ENCODE measurements at regions not wholly inside any gene's neighbourhood (a gene's known extent, or its start where the extent isn't known, plus 50 kb on each side); places are given as distances from the start of the nearest gene placed in this dataset.

GRCh38 chr13:64371045-64371444 is 2859.1 kb downstream of the PCDH9 start:
- DNase-seq (no peak), ATAC-seq (replicated peaks) (no peak)
- peaks cover 0 to 2% of the 10 kb centered on the region in 2 donors for H3K4me1 Mint-ChIP-seq (ENCODE audit: low read depth in 2 of 2)
- no peak overlapping the region for H3K4me3 Mint-ChIP-seq
- no peak overlapping the region for H3K27ac Mint-ChIP-seq
- H3K9me3 Mint-ChIP-seq, result peaks cover 14 to 25% of the 10 kb centered on the region in 2 donors
- no peaks in the 10 kb centered on the region for H3K36me3 Mint-ChIP-seq (ENCODE audit: insufficient read depth)
- H3K27me3 Mint-ChIP-seq, result no peaks in the 10 kb centered on the region

GRCh38 chr13:64369121-64369520 is 2861.0 kb downstream of the PCDH9 start:
- Mint-ChIP-seq H3K4me3 (no peak overlapping the region), H3K9me3 (peaks cover 16 to 25% of the 10 kb centered on the region in 2 donors), H3K36me3 (ENCODE audit: insufficient read depth) (no peaks in the 10 kb centered on the region), H3K27ac (no peak overlapping the region), H3K27me3 (no peaks in the 10 kb centered on the region), H3K4me1 (ENCODE audit: low read depth in 2 of 2) (peaks cover 0 to 2% of the 10 kb centered on the region in 2 donors)
- DNase-seq (no peak), ATAC-seq (replicated peaks) (no peak)

- peaks cover 8 to 14% of the 10 kb centered on the region in 2 donors for H3K9me3 Mint-ChIP-seq
- no peaks in the 10 kb centered on the region for H3K27me3 Mint-ChIP-seq
Measured at GRCh38 chr13:64362564-64362963, 2867.6 kb downstream of the PCDH9 start.

GRCh38 chr13:64347664-64348063 is 2882.5 kb downstream of the PCDH9 start:
- H3K4me1 Mint-ChIP-seq (ENCODE audit: low read depth in 2 of 2), result no peaks in the 10 kb centered on the region
- H3K27ac Mint-ChIP-seq, result no peak overlapping the region
- H3K27me3 Mint-ChIP-seq, result no peaks in the 10 kb centered on the region
- no peak overlapping the region for H3K4me3 Mint-ChIP-seq
- ATAC-seq (replicated peaks) (no peak), DNase-seq (no peak)
- H3K36me3 Mint-ChIP-seq (ENCODE audit: insufficient read depth), result peaks cover 3% of the 10 kb centered on the region
- peaks cover 9 to 12% of the 10 kb centered on the region in 2 donors for H3K9me3 Mint-ChIP-seq

More at GRCh38 chr13:64362564-64362963, 2867.6 kb downstream of the PCDH9 start:
- DNase-seq, result no peak
- no peak for ATAC-seq (replicated peaks)
- Mint-ChIP-seq H3K36me3 (ENCODE audit: insufficient read depth) (no peaks in the 10 kb centered on the region), H3K27ac (no peak overlapping the region), H3K4me3 (no peak overlapping the region), H3K4me1 (ENCODE audit: low read depth in 2 of 2) (peaks cover 0 to 2% of the 10 kb centered on the region in 2 donors)

- H3K4me3 Mint-ChIP-seq, result no peak overlapping the region
- DNase-seq, result no peak
- peaks cover 0 to 5% of the 10 kb centered on the region in 2 donors for H3K9me3 Mint-ChIP-seq
- H3K4me1 Mint-ChIP-seq (ENCODE audit: low read depth in 2 of 2), result no peaks in the 10 kb centered on the region
- no peaks in the 10 kb centered on the region for H3K36me3 Mint-ChIP-seq (ENCODE audit: insufficient read depth)
- no peaks in the 10 kb centered on the region for H3K27me3 Mint-ChIP-seq
- no peak overlapping the region for H3K27ac Mint-ChIP-seq
- no peak for ATAC-seq (replicated peaks)
Measured at GRCh38 chr13:64339373-64340063, 2890.6 kb downstream of the PCDH9 start.

GRCh38 chr13:64338671-64339070 is 2891.5 kb downstream of the PCDH9 start:
- DNase-seq, result no peak

GRCh38 chr13:64333888-64334287 is 2896.2 kb downstream of the PCDH9 start:
- DNase-seq, result no peak
- no peak for ATAC-seq (replicated peaks)
- no peak overlapping the region for H3K4me3 Mint-ChIP-seq
- no peaks in the 10 kb centered on the region for H3K27me3 Mint-ChIP-seq
- H3K36me3 Mint-ChIP-seq (ENCODE audit: insufficient read depth), result peaks cover 3% of the 10 kb centered on the region
- no peaks in the 10 kb centered on the region for H3K4me1 Mint-ChIP-seq (ENCODE audit: low read depth in 2 of 2)
- H3K27ac Mint-ChIP-seq, result no peak overlapping the region
- peaks cover 0 to 7% of the 10 kb centered on the region in 2 donors for H3K9me3 Mint-ChIP-seq

More at GRCh38 chr13:64338671-64339070, 2891.5 kb downstream of the PCDH9 start:
- no peak overlapping the region for H3K27ac Mint-ChIP-seq
- H3K9me3 Mint-ChIP-seq, result peaks cover 0 to 9% of the 10 kb centered on the region in 2 donors
- no peaks in the 10 kb centered on the region for H3K4me1 Mint-ChIP-seq (ENCODE audit: low read depth in 2 of 2)
- no peak overlapping the region for H3K4me3 Mint-ChIP-seq
- no peak for ATAC-seq (replicated peaks)
- H3K27me3 Mint-ChIP-seq, result no peaks in the 10 kb centered on the region
- no peaks in the 10 kb centered on the region for H3K36me3 Mint-ChIP-seq (ENCODE audit: insufficient read depth)

GRCh38 chr13:64332048-64332447 is 2898.1 kb downstream of the PCDH9 start:
- Mint-ChIP-seq H3K27me3 (no peaks in the 10 kb centered on the region), H3K9me3 (peaks cover 0 to 10% of the 10 kb centered on the region in 2 donors), H3K36me3 (ENCODE audit: insufficient read depth) (peaks cover 3% of the 10 kb centered on the region), H3K4me3 (no peak overlapping the region), H3K27ac (no peak overlapping the region), H3K4me1 (ENCODE audit: low read depth in 2 of 2) (no peaks in the 10 kb centered on the region)
- DNase-seq, result no peak
- no peak for ATAC-seq (replicated peaks)

GRCh38 chr13:64327505-64328194 is 2902.5 kb downstream of the PCDH9 start:
- Mint-ChIP-seq H3K4me3 (no peak overlapping the region), H3K27ac (no peak overlapping the region), H3K36me3 (ENCODE audit: insufficient read depth) (peaks cover 3% of the 10 kb centered on the region), H3K4me1 (ENCODE audit: low read depth in 2 of 2) (no peaks in the 10 kb centered on the region), H3K27me3 (no peaks in the 10 kb centered on the region), H3K9me3 (peaks cover 5 to 8% of the 10 kb centered on the region in 2 donors)
- no peak for DNase-seq
- ATAC-seq (replicated peaks), result no peak

GRCh38 chr13:64314331-64314730 is 2898.7 kb upstream of the PCDH20 start:
- Mint-ChIP-seq H3K27ac (no peak overlapping the region), H3K4me1 (ENCODE audit: low read depth in 2 of 2) (no peaks in the 10 kb centered on the region), H3K9me3 (peaks cover 0 to 4% of the 10 kb centered on the region in 2 donors), H3K4me3 (no peak overlapping the region), H3K36me3 (ENCODE audit: insufficient read depth) (no peaks in the 10 kb centered on the region), H3K27me3 (no peaks in the 10 kb centered on the region)
- DNase-seq (no peak), ATAC-seq (replicated peaks) (no peak)

GRCh38 chr13:64311948-64312347 is 2896.3 kb upstream of the PCDH20 start:
- Mint-ChIP-seq H3K27me3 (no peaks in the 10 kb centered on the region), H3K9me3 (peaks cover 0 to 4% of the 10 kb centered on the region in 2 donors), H3K27ac (no peak overlapping the region), H3K36me3 (ENCODE audit: insufficient read depth) (no peaks in the 10 kb centered on the region), H3K4me3 (no peak overlapping the region), H3K4me1 (ENCODE audit: low read depth in 2 of 2) (no peaks in the 10 kb centered on the region)
- ATAC-seq (replicated peaks) (no peak), DNase-seq (no peak)

- no peak overlapping the region for H3K4me3 Mint-ChIP-seq
- no peak overlapping the region for H3K27ac Mint-ChIP-seq
- H3K9me3 Mint-ChIP-seq, result peaks cover 0 to 1% of the 10 kb centered on the region in 2 donors
- H3K36me3 Mint-ChIP-seq (ENCODE audit: insufficient read depth), result no peaks in the 10 kb centered on the region
- H3K4me1 Mint-ChIP-seq (ENCODE audit: low read depth in 2 of 2), result no peaks in the 10 kb centered on the region
- no peak for DNase-seq
- no peak for ATAC-seq (replicated peaks)
- no peaks in the 10 kb centered on the region for H3K27me3 Mint-ChIP-seq
Measured at GRCh38 chr13:64311112-64311511, 2895.5 kb upstream of the PCDH20 start.

GRCh38 chr13:64305246-64305645 is 2889.6 kb upstream of the PCDH20 start:
- no peak overlapping the region for H3K27ac Mint-ChIP-seq
- no peak overlapping the region for H3K4me3 Mint-ChIP-seq
- ATAC-seq (replicated peaks) (no peak), DNase-seq (no peak)
- no peaks in the 10 kb centered on the region for H3K36me3 Mint-ChIP-seq (ENCODE audit: insufficient read depth)
- peaks cover 2 to 3% of the 10 kb centered on the region in 2 donors for H3K9me3 Mint-ChIP-seq
- H3K27me3 Mint-ChIP-seq, result no peaks in the 10 kb centered on the region
- no peaks in the 10 kb centered on the region for H3K4me1 Mint-ChIP-seq (ENCODE audit: low read depth in 2 of 2)

- DNase-seq (no peak), ATAC-seq (replicated peaks) (no peak)
- Mint-ChIP-seq H3K4me1 (ENCODE audit: low read depth in 2 of 2) (no peaks in the 10 kb centered on the region), H3K36me3 (ENCODE audit: insufficient read depth) (no peaks in the 10 kb centered on the region), H3K4me3 (no peak overlapping the region), H3K9me3 (peaks cover 4 to 12% of the 10 kb centered on the region in 2 donors), H3K27ac (no peak overlapping the region), H3K27me3 (no peaks in the 10 kb centered on the region)
Measured at GRCh38 chr13:64300239-64300638, 2884.6 kb upstream of the PCDH20 start.
